ENCODE measurements at regions not wholly inside any gene's neighbourhood (a gene's known extent, or its start where the extent isn't known, plus 50 kb on each side); places are given as distances from the start of the nearest gene placed in this dataset.

- H3K9me2 ChIP-seq (ENCODE audit: insufficient read depth) = no peaks in the 10 kb centered on the region
- no peak overlapping the region for H3K4me2 ChIP-seq (ENCODE audit: low read length)
- H4K20me1 ChIP-seq (ENCODE audit: insufficient read depth) = no peaks in the 10 kb centered on the region
- H3K4me1 ChIP-seq (ENCODE audit: control insufficient read depth in 1 of 2, insufficient read depth in 2 of 2, low read length in 2 of 2) = no peaks in the 10 kb centered on the region
- DNase-seq (ENCODE audit: low read depth, low spot score) (no peak), ATAC-seq (no peak)
- H3K27ac ChIP-seq (ENCODE audit: low read depth, low read length) = no peak overlapping the region
- no peaks in the 10 kb centered on the region for H3K79me2 ChIP-seq (ENCODE audit: insufficient read depth, low read length)
- no peaks in the 10 kb centered on the region for H3K36me3 ChIP-seq (ENCODE audit: control insufficient read depth in 1 of 2, insufficient read depth in 2 of 2, low read length in 2 of 2)
- ChIA-PET CTCF (no interaction called here), POLR2A (no interaction called here), RAD21 (ENCODE audit: low non-redundant PET in 1 of 2, low total read pairs in 2 of 2, uncharacterized antibody in 2 of 2, unreplicated experiment in 2 of 2) (no interaction called here)
- intact Hi-C loops (cut with micrococcal nuclease) = no loop called here
- no peak overlapping the region for H3K9ac ChIP-seq (ENCODE audit: low read length)
- H3K4me3 ChIP-seq (replicated peaks in 1 of 2; ENCODE audit: low read depth in 1 of 2, low read length in 2 of 2) = no peak overlapping the region
- no peak overlapping the region for H2AFZ ChIP-seq (ENCODE audit: low read depth, low read length, poor library complexity, severe bottlenecking)
- no TSS peak for BruUV-seq (replicated peaks)
- TF ChIP-seq TCF7L2 (IDR thresholded peaks at IDR 0.05; ENCODE audit: borderline replicate concordance, extremely low read depth, insufficient read depth, insufficient read length) (no peak), EGR1 (IDR thresholded peaks at IDR 0.05; ENCODE audit: low read depth) (no peak), MAX (IDR thresholded peaks at IDR 0.05) (no peak), EZH2 (IDR thresholded peaks at IDR 0.05) (no peak), ATF3 (IDR thresholded peaks at IDR 0.05) (no peak), ZNF274 (IDR thresholded peaks at IDR 0.05; ENCODE audit: low read depth, low read length) (no peak), RAD21 (IDR thresholded peaks at IDR 0.05; ENCODE audit: low read depth) (no peak), ZFX (IDR thresholded peaks at IDR 0.05) (no peak), SP1 (IDR thresholded peaks at IDR 0.05; ENCODE audit: low read depth) (no peak), CEBPB (IDR thresholded peaks at IDR 0.05; ENCODE audit: low read depth) (no peak), YY1 (IDR thresholded peaks at IDR 0.05; ENCODE audit: extremely low read depth, insufficient replicate concordance, low read depth, low read length) (no peak), ZBTB33 (IDR thresholded peaks at IDR 0.05; ENCODE audit: extremely low read depth, insufficient replicate concordance, low read length) (no peak), REST (IDR thresholded peaks at IDR 0.05; ENCODE audit: low read depth) (no peak), JUND (IDR thresholded peaks at IDR 0.05) (no peak), CBX3 (IDR thresholded peaks at IDR 0.05; ENCODE audit: low read depth) (no peak)
- no peaks in the 10 kb centered on the region for H3K9me3 ChIP-seq (ENCODE audit: control insufficient read depth in 1 of 2, insufficient read depth in 1 of 2, low read depth in 1 of 2, low read length in 2 of 2)
- peaks cover 20% of the 10 kb centered on the region for H3K27me3 ChIP-seq (ENCODE audit: insufficient read depth, low read length)
Observed at GRCh38 chr20:41774291-41774690, 156.1 kb upstream of the CHD6 start.
